OCI-LY3 (cell line): ENCODE measurements at regions not wholly inside any gene's neighbourhood (a gene's known extent, or its start where the extent isn't known, plus 50 kb on each side); places are given as distances from the start of the nearest gene placed in this dataset.
A peak's percentile ranks its signal among the peaks of the same experiment; 100 is the strongest.

Experiments
- H2AFZ ChIP-seq: fragments of 200-600, 300-600 bp; shearing (Covaris generic); 2 replicates; pipeline ENCODE4 v1.6.0; 2014; ENCODE audit warnings: antibody characterized with exemption, low read depth, low read length
- H3K27ac ChIP-seq: fragments of 200-600, 300-600 bp; sonication (generic); 2 replicates; pipeline ENCODE4 v1.5.1; 2014; ENCODE audit warnings: mild to moderate bottlenecking, low read length, moderate library complexity, mixed read lengths
- H3K27me3 ChIP-seq: fragments of 200-600, 300-600 bp; sonication (generic); 2 replicates; pipeline ENCODE4 v1.6.1; 2014; ENCODE audit warnings: low read depth, low read length, mixed read lengths
- H3K36me3 ChIP-seq: fragments of 200-600, 300-600 bp; sonication (generic); replicated peaks from 2 replicates; pipeline ENCODE3; 2014; ENCODE audit warnings: low read depth, low read length, mixed read lengths
- H3K4me1 ChIP-seq: fragments of 300-600, 200-600 bp; sonication (generic); 2 replicates; pipeline ENCODE4 v1.6.1; 2014; ENCODE audit warnings: low read length, mixed read lengths
- H3K4me2 ChIP-seq: fragments of 200-600, 300-600 bp; sonication (generic); 2 replicates; pipeline ENCODE4 v1.6.1; 2014; ENCODE audit warnings: low read length, mixed read lengths
- H3K4me3 ChIP-seq: fragments of 300-600, 200-600 bp; sonication (generic); 2 replicates; pipeline ENCODE4 v1.5.1; 2014; ENCODE audit warnings: antibody characterized with exemption, mild to moderate bottlenecking, low read length, moderate library complexity
- H3K79me2 ChIP-seq: fragments of 300-600, 200-600 bp; shearing (Covaris generic); 2 replicates; pipeline ENCODE4 v1.6.1; 2014; ENCODE audit warnings: mild to moderate bottlenecking, low read length, mixed read lengths
- H3K9ac ChIP-seq: fragments of 300-600, 200-600 bp; shearing (Covaris generic); 2 replicates; pipeline ENCODE4 v1.6.0; 2014; ENCODE audit warnings: mild to moderate bottlenecking, low read length, moderate library complexity
- H3K9me3 ChIP-seq: fragments of 200-600, 300-600 bp; shearing (Covaris generic); 2 replicates; pipeline ENCODE4 v1.6.1; 2014; ENCODE audit warnings: low read length, mixed read lengths; ENCODE audit not compliant: insufficient read depth
- H4K20me1 ChIP-seq: fragments of 200-600, 300-600 bp; sonication (generic); 2 replicates; pipeline ENCODE4 v1.6.1; 2016; ENCODE audit warnings: low read length, mixed read lengths; ENCODE audit not compliant: insufficient read depth
- EZH2phosphoT487 ChIP-seq: fragments of 200-600 bp; shearing (Covaris generic); IDR thresholded peaks from 2 replicates; pipeline ENCODE4 v1.6.1; 2018; ENCODE audit warnings: antibody characterized with exemption, mixed run types, low read depth
- TF ChIP-seq, protein P1 (sequence below): fragments of 200-600, 300-600 bp; sonication (generic); IDR thresholded peaks from 2 replicates; pipeline ENCODE4 v1.5.1; 2014; ENCODE audit warnings: antibody characterized with exemption, low read length, low read depth

GRCh38 chr4:176539091-176539784 lies 219.5 kb downstream of the SPCS3 start:
- no peak overlapping the region for H3K27ac ChIP-seq
- no peaks in the 10 kb centered on the region for H3K79me2 ChIP-seq
- no peak overlapping the region for H3K4me3 ChIP-seq
- TF ChIP-seq EZH2phosphoT487 = no peak
- TF ChIP-seq, protein P1, sequence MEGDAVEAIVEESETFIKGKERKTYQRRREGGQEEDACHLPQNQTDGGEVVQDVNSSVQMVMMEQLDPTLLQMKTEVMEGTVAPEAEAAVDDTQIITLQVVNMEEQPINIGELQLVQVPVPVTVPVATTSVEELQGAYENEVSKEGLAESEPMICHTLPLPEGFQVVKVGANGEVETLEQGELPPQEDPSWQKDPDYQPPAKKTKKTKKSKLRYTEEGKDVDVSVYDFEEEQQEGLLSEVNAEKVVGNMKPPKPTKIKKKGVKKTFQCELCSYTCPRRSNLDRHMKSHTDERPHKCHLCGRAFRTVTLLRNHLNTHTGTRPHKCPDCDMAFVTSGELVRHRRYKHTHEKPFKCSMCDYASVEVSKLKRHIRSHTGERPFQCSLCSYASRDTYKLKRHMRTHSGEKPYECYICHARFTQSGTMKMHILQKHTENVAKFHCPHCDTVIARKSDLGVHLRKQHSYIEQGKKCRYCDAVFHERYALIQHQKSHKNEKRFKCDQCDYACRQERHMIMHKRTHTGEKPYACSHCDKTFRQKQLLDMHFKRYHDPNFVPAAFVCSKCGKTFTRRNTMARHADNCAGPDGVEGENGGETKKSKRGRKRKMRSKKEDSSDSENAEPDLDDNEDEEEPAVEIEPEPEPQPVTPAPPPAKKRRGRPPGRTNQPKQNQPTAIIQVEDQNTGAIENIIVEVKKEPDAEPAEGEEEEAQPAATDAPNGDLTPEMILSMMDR = no peak
- no peak overlapping the region for H3K9ac ChIP-seq
- H3K9me3 ChIP-seq = no peaks in the 10 kb centered on the region
- no peaks in the 10 kb centered on the region for H4K20me1 ChIP-seq
- no peaks in the 10 kb centered on the region for H3K27me3 ChIP-seq
- H3K4me2 ChIP-seq = peak overlapping the region; percentile 10; the same call in 1 of the 2 replicates
- no peaks in the 10 kb centered on the region for H3K36me3 ChIP-seq
- H3K4me1 ChIP-seq = peaks cover 8% of the 10 kb centered on the region
- H2AFZ ChIP-seq = peak overlapping the region; percentile 45; the same call in 1 of the 2 replicates

DNA sequence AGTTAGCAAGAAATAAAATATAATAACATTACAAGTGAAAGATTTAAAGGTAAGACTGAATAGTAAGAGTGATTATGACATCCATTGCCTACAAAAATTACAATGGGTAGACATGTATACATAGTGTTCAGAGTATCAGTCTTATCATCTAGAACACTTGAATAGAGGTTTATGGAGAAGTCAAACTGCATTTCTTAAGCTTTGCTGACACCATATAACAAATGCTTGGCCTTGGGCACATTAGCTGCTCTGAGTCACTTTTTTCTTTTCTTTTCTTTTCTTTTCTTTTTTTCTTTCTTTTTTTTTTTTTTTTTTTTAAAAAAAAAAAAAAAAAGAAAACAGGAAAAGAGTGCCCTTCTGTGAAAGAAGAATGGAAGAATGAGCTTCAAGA lies 220.0 kb downstream of the SPCS3 start:
- Histone ChIP-seq H3K36me3 (no peaks in the 10 kb centered on the region), H3K27me3 (no peaks in the 10 kb centered on the region), H3K79me2 (no peaks in the 10 kb centered on the region), H3K4me1 (peaks cover 8% of the 10 kb centered on the region), H3K27ac (no peak overlapping the region), H3K4me2 (no peak overlapping the region), H4K20me1 (no peaks in the 10 kb centered on the region), H3K4me3 (no peak overlapping the region), H3K9me3 (no peaks in the 10 kb centered on the region), H2AFZ (no peak overlapping the region), H3K9ac (no peak overlapping the region)
- TF ChIP-seq EZH2phosphoT487 = no peak
- TF ChIP-seq, protein P1 = no peak

DNA sequence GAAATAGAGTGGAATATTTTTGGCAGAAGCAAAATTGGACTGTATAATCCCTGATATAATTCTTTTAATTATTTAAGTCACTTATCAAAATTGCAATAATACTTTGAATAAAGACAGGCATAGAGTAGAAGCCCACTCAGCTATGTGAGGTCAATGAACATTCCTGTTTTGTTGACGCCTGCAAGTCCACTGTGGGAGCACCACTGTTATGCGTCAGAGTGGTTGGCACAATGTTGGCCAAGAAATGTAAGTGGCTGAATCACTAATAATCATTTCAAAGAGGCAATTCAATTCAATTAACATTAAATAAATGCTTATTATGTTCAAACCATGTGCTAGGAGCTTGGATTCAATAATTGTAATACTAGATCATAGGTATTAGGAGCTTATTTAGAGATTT lies 221.0 kb downstream of the SPCS3 start:
- TF ChIP-seq EZH2phosphoT487 = no peak
- TF ChIP-seq, protein P1 = no peak
- Histone ChIP-seq H3K4me2 (no peak overlapping the region), H4K20me1 (no peaks in the 10 kb centered on the region), H3K79me2 (no peaks in the 10 kb centered on the region), H3K9me3 (no peaks in the 10 kb centered on the region), H3K4me3 (no peak overlapping the region), H3K36me3 (no peaks in the 10 kb centered on the region), H2AFZ (no peak overlapping the region), H3K27ac (no peak overlapping the region), H3K27me3 (no peaks in the 10 kb centered on the region), H3K9ac (no peak overlapping the region), H3K4me1 (peaks cover 8% of the 10 kb centered on the region)

DNA sequence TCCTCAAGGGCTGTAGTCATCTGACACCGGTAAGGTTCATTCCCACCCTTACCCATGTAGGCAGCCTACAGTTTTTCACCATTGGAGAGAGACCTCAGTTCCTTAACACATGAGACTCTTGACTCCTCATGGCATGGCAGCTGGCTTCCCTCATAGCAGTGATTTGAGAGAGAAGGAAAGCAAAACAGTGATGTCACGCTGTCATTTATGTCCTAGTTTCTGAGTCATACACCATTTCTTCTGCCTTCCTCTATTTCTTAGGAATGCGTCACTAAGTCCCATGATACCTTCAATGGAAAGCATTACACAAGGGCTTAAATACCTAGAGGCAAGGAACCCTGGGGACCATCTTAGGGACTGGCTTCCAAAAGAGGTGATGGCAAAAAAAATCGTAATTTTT lies 226.1 kb downstream of the SPCS3 start:
- H3K36me3 ChIP-seq = no peaks in the 10 kb centered on the region
- no peaks in the 10 kb centered on the region for H3K27me3 ChIP-seq
- no peaks in the 10 kb centered on the region for H4K20me1 ChIP-seq
- H3K4me2 ChIP-seq = no peak overlapping the region
- no peak overlapping the region for H3K27ac ChIP-seq
- H3K9ac ChIP-seq = no peak overlapping the region
- H2AFZ ChIP-seq = no peak overlapping the region
- no peak overlapping the region for H3K4me3 ChIP-seq
- no peaks in the 10 kb centered on the region for H3K79me2 ChIP-seq
- no peaks in the 10 kb centered on the region for H3K4me1 ChIP-seq
- TF ChIP-seq, protein P1 = no peak
- no peak for TF ChIP-seq EZH2phosphoT487
- no peaks in the 10 kb centered on the region for H3K9me3 ChIP-seq
